CD14-positive monocyte (primary cell): ENCODE measurements at regions not wholly inside any gene's neighbourhood (a gene's known extent, or its start where the extent isn't known, plus 50 kb on each side); places are given as distances from the start of the nearest gene placed in this dataset.

ENCODE experiments used
- DNase-seq, 3 donors: peaks; one replicate each; pipeline ENCODE4 v3.0.0-alpha.2; 2011 to 2022
- H2AFZ ChIP-seq: 2 replicates; pipeline ENCODE4 v1.6.0; 2012; ENCODE audit warnings: mild to moderate bottlenecking, low read depth, low read length, inconsistent platforms; ENCODE audit not compliant: insufficient read depth, poor library complexity, severe bottlenecking
- H3K27ac ChIP-seq, 2 donors: 1 replicate in 1 of 2; 2 replicates in 1 of 2; pipeline ENCODE4 v1.5.1; 2012 to 2013; ENCODE audit warnings: low read length in 2 of 2, control low read depth in 1 of 2, inconsistent platforms in 1 of 2, low read depth in 1 of 2, mild to moderate bottlenecking in 1 of 2
- H3K27me3 ChIP-seq, 2 donors: one replicate each; pipeline versions ENCODE4 v1.6.0 to v1.6.1; 2011 to 2013; ENCODE audit warnings: low read length in 2 of 2; ENCODE audit not compliant: control insufficient read depth in 2 of 2, insufficient read depth in 2 of 2
- H3K36me3 ChIP-seq, 2 donors: replicated peaks in 1 of 2; 1 replicate in 1 of 2; 2 replicates in 1 of 2; pipeline versions ENCODE4 v1.5.1 to v1.6.1; 2012 to 2013; ENCODE audit warnings: low read length in 2 of 2, control low read depth in 1 of 2, inconsistent platforms in 1 of 2, mild to moderate bottlenecking in 1 of 2; ENCODE audit not compliant: insufficient read depth in 2 of 2, control insufficient read depth in 1 of 2
- H3K4me1 ChIP-seq, 2 donors: 1 replicate in 1 of 2; 2 replicates in 1 of 2; pipeline versions ENCODE4 v1.5.1 to v1.6.1; 2012 to 2013; ENCODE audit warnings: low read length in 2 of 2, control low read depth in 1 of 2, inconsistent platforms in 1 of 2, mild to moderate bottlenecking in 1 of 2, moderate library complexity in 1 of 2; ENCODE audit not compliant: insufficient read depth in 2 of 2, control insufficient read depth in 1 of 2
- H3K4me2 ChIP-seq: replicated peaks from 2 replicates; pipeline ENCODE3; 2012; ENCODE audit warnings: low read length, moderate library complexity, mild to moderate bottlenecking; ENCODE audit not compliant: poor library complexity, severe bottlenecking; ENCODE audit errors: extremely low read depth
- H3K4me3 ChIP-seq, 3 experiments: fragments of 200-600 bp in 1 of 3; sonication (generic) in 1 of 3; replicated peaks in 1 of 3; 1 replicate in 2 of 3; 2 replicates in 1 of 3; pipeline ENCODE4 v1.5.1; 2011 to 2013; ENCODE audit warnings: low read length in 3 of 3, mild to moderate bottlenecking in 3 of 3, control low read depth in 2 of 3, low read depth in 2 of 3, inconsistent platforms in 1 of 3, moderate library complexity in 1 of 3
- H3K79me2 ChIP-seq: 2 replicates; pipeline ENCODE4 v1.6.0; 2012; ENCODE audit warnings: mild to moderate bottlenecking, control low read depth, inconsistent platforms, low read length, moderate library complexity; ENCODE audit not compliant: insufficient read depth
- H3K9ac ChIP-seq: 2 replicates; pipeline ENCODE4 v1.6.0; 2017; ENCODE audit warnings: low read length, mild to moderate bottlenecking; ENCODE audit not compliant: insufficient read depth, poor library complexity, severe bottlenecking
- H3K9me3 ChIP-seq, 2 donors: replicated peaks in 1 of 2; 1 replicate in 1 of 2; 2 replicates in 1 of 2; pipeline versions ENCODE4 v1.5.1 to v1.6.1; 2012 to 2013; ENCODE audit warnings: low read length in 2 of 2, control low read depth in 1 of 2; ENCODE audit not compliant: control insufficient read depth in 1 of 2, insufficient read depth in 1 of 2
- H4K20me1 ChIP-seq: 2 replicates; pipeline ENCODE4 v1.6.0; 2012; ENCODE audit warnings: mild to moderate bottlenecking, low read length, control low read depth, moderate library complexity; ENCODE audit not compliant: insufficient read depth
- H3K27ac Mint-ChIP-seq, 7 donors: one replicate each; pipeline ENCODE4 v1.8.0; 2020; ENCODE audit warnings: mild to moderate bottlenecking in 7 of 7, mixed read lengths in 7 of 7, moderate library complexity in 6 of 7, inconsistent platforms in 2 of 7
- H3K27me3 Mint-ChIP-seq, 3 donors: one replicate each; pipeline ENCODE4 v1.8.0; 2021 to 2022; ENCODE audit warnings: low read depth in 3 of 3, mild to moderate bottlenecking in 3 of 3, mixed read lengths in 3 of 3, moderate library complexity in 3 of 3, inconsistent platforms in 1 of 3
- H3K36me3 Mint-ChIP-seq, 2 donors: one replicate each; pipeline ENCODE4 v1.8.0; 2020; ENCODE audit warnings: mixed read lengths in 2 of 2, inconsistent platforms in 1 of 2, mild to moderate bottlenecking in 1 of 2
- H3K4me1 Mint-ChIP-seq: one replicate; pipeline ENCODE4 v1.8.0; 2020; ENCODE audit warnings: mild to moderate bottlenecking, mixed read lengths
- H3K4me3 Mint-ChIP-seq, 2 donors: one replicate each; pipeline ENCODE4 v1.8.0; 2020; ENCODE audit warnings: mild to moderate bottlenecking in 2 of 2, mixed read lengths in 2 of 2, moderate library complexity in 1 of 2
- H3K9me3 Mint-ChIP-seq, 7 donors: one replicate each; pipeline ENCODE4 v1.8.0; 2020 to 2022; ENCODE audit warnings: mixed read lengths in 7 of 7, mild to moderate bottlenecking in 6 of 7, moderate library complexity in 6 of 7, inconsistent platforms in 2 of 7
- WGBS: methylation state at CpG from one replicate; pipeline ENCODE4 v1.1.5; 2013; ENCODE audit warnings: missing lambda C conversion rate; ENCODE audit not compliant: insufficient coverage; 5-methylcytosine and 5-hydroxymethylcytosine counted together
- intact Hi-C, 2 donors: fragments of 100-400 bp; cut with micrococcal nuclease; formaldehyde crosslinking; loops; one replicate each; pipeline versions ENCODE4 v1.15.0 to v1.15.1; 2023
- TF ChIP-seq, protein P1 (sequence below): fragments of 200-600 bp; IDR thresholded peaks from one replicate; pipeline ENCODE4 v1.8.0; 2022; ENCODE audit warnings: antibody characterized with exemption, mild to moderate bottlenecking

DNA sequence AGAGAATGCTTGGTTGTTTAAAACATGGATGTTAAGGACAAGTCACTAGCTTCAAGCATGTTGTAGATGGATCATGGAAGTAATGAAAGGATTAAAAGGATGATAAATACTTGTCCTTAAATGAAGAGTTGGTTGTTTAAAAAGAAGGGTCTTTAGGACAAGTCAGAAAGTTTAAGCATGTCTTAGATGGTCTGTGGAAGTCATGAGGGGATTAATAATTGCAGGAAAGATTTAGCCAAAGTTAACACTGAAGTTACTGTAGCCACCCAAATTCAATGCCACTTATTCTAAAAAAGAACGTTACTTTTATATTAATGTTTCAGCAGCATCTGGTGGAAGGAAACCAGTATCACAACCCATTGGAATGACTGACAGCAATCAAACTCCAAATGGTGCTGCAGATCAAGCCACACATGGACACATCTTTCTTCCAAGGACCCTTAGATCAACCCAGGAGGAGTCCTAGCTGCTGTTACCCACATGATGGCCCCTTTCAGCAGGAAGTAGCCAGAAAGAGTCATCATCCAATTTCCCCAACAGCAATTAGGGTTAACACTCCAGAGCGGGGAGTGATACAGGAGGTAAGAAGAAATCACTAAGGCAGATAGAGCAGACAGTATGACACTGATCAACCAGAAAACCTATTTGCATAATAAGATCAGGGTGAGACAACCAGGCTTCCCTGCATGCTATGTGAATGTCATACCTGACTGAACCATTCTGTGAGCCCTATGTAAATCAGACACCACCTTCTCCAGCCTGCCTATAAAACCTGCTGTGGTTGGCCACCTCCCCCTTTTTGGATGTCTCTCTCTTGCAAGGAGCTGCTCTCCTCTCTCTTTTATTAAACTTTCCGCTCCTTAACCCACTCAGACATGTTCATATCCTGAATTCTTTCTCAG is 88.4 kb upstream of the GNAZ start:
- H3K27ac Mint-ChIP-seq = no peak overlapping the region
- WGBS = no CpG with 5 or more reads among the region's 3 CpGs
- no peaks in the 10 kb centered on the region for H3K4me1 Mint-ChIP-seq

DNA sequence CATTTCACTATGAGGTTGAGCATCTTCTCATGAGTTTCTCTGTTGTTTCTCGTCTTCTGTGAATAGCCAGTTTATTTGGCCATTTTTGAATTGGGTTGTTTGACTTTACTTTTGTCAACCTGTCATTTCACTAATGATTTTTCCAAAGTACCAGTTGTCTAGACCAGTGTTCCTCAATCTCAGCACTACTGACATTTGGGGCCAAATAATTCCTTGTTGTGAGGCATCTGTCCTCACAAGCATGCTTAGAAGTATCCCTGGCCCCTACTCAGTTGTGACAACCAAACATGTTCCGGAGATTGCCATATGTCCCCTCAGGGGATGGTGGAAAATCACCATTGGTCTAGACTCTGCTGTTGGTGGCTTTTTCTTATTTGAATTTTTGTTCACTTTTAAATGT is 87.7 kb upstream of the GNAZ start:
- no peak overlapping the region for H3K4me3 Mint-ChIP-seq
- no peaks in the 10 kb centered on the region for H3K36me3 ChIP-seq
- H4K20me1 ChIP-seq = no peaks in the 10 kb centered on the region
- H3K27ac Mint-ChIP-seq = no peak overlapping the region
- H3K4me1 Mint-ChIP-seq = no peaks in the 10 kb centered on the region
- intact Hi-C loops = no loop called here
- H3K27me3 Mint-ChIP-seq = peaks cover 0 to 7% (median 6%) of the 10 kb centered on the region in 3 donors
- no peaks in the 10 kb centered on the region for H3K79me2 ChIP-seq
- DNase-seq = no peak
- no peak overlapping the region for H3K9ac ChIP-seq
- no CpG with 5 or more reads among the region's 2 CpGs for WGBS
- H3K27me3 ChIP-seq = no peaks in the 10 kb centered on the region
- H3K9me3 ChIP-seq = peaks cover 3 to 35% of the 10 kb centered on the region in 2 donors
- no peaks in the 10 kb centered on the region for H3K36me3 Mint-ChIP-seq
- H3K4me1 ChIP-seq = no peaks in the 10 kb centered on the region
- no peak overlapping the region for H3K27ac ChIP-seq
- H2AFZ ChIP-seq = no peak overlapping the region
- no peak overlapping the region for H3K4me3 ChIP-seq
- TF ChIP-seq, protein P1, sequence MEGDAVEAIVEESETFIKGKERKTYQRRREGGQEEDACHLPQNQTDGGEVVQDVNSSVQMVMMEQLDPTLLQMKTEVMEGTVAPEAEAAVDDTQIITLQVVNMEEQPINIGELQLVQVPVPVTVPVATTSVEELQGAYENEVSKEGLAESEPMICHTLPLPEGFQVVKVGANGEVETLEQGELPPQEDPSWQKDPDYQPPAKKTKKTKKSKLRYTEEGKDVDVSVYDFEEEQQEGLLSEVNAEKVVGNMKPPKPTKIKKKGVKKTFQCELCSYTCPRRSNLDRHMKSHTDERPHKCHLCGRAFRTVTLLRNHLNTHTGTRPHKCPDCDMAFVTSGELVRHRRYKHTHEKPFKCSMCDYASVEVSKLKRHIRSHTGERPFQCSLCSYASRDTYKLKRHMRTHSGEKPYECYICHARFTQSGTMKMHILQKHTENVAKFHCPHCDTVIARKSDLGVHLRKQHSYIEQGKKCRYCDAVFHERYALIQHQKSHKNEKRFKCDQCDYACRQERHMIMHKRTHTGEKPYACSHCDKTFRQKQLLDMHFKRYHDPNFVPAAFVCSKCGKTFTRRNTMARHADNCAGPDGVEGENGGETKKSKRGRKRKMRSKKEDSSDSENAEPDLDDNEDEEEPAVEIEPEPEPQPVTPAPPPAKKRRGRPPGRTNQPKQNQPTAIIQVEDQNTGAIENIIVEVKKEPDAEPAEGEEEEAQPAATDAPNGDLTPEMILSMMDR = no peak
- H3K4me2 ChIP-seq = no peak overlapping the region
- H3K9me3 Mint-ChIP-seq = peaks cover 0 to 25% (median 12%) of the 10 kb centered on the region in 7 donors

More for the DNA sequence above, 88.4 kb upstream of the GNAZ start:
- no peaks in the 10 kb centered on the region for H3K79me2 ChIP-seq
- H3K4me3 Mint-ChIP-seq = no peak overlapping the region
- no peak overlapping the region for H3K4me3 ChIP-seq
- no peaks in the 10 kb centered on the region for H3K36me3 Mint-ChIP-seq
- no peak overlapping the region for H3K4me2 ChIP-seq
- H3K9ac ChIP-seq = no peak overlapping the region
- no peaks in the 10 kb centered on the region for H3K27me3 ChIP-seq
- no peaks in the 10 kb centered on the region for H3K4me1 ChIP-seq
- peaks cover 0 to 7% (median 1%) of the 10 kb centered on the region in 3 donors for H3K27me3 Mint-ChIP-seq
- H3K27ac ChIP-seq = no peak overlapping the region
- no peaks in the 10 kb centered on the region for H3K36me3 ChIP-seq
- DNase-seq = no peak
- H4K20me1 ChIP-seq = no peaks in the 10 kb centered on the region
- H2AFZ ChIP-seq = no peak overlapping the region
- intact Hi-C loops = no loop called here
- H3K9me3 Mint-ChIP-seq = peaks cover 0 to 25% (median 12%) of the 10 kb centered on the region in 7 donors
- peaks cover 3 to 35% of the 10 kb centered on the region in 2 donors for H3K9me3 ChIP-seq
- TF ChIP-seq, protein P1 = no peak
